ENCODE measurements at regions not wholly inside any gene's neighbourhood (a gene's known extent, or its start where the extent isn't known, plus 50 kb on each side); places are given as distances from the start of the nearest gene placed in this dataset.

DNA sequence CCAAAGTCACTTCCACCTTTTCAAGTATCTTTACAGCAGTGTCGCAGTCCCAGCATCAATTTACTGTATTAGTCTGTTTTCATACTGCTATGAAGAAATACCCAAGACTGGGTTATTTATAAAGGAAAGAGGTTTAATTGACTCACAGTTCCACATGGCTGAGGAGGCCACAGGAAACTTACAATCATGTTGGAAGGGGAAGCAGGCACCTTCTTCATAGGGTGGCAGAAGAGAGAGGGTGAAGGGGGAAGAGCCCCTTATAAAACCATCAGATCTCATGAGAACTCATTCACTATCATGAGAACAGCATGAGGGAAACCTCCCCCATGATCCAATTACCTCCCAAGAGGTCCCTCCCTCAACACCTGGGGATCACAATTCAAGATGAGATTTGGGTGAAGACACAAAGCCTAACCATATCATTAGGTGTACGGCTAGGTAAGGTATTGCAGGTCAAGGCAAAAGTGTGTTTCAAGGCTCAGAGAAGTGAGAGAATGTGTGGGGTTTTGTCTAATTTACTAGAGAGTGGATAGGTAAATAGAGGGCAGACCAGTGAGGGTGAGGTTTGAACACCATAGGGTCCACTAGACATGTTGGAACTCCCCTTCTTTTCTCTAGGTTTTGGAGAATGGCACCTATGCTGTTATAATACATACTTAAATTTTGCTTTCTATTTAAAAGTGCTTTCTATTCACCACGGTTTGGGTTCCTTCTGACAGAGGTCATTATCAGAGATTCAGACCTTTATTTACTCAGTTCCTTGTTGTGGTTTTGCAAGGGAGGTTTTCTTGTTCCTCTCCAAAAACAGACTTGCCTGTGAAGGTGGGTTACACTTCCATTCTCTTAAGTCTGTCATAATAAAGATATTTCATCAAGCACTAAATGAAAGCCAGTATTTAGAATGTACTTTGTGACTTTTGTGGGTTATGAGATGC is 186.6 kb downstream of the CPEB2 start:
- TF ChIP-seq, protein P1, sequence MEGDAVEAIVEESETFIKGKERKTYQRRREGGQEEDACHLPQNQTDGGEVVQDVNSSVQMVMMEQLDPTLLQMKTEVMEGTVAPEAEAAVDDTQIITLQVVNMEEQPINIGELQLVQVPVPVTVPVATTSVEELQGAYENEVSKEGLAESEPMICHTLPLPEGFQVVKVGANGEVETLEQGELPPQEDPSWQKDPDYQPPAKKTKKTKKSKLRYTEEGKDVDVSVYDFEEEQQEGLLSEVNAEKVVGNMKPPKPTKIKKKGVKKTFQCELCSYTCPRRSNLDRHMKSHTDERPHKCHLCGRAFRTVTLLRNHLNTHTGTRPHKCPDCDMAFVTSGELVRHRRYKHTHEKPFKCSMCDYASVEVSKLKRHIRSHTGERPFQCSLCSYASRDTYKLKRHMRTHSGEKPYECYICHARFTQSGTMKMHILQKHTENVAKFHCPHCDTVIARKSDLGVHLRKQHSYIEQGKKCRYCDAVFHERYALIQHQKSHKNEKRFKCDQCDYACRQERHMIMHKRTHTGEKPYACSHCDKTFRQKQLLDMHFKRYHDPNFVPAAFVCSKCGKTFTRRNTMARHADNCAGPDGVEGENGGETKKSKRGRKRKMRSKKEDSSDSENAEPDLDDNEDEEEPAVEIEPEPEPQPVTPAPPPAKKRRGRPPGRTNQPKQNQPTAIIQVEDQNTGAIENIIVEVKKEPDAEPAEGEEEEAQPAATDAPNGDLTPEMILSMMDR (IDR thresholded peaks at IDR 0.05; ENCODE audit: low read depth, low read length, poor library complexity, severe bottlenecking) = no peak
- no peak for TF ChIP-seq EZH2phosphoT487 (IDR thresholded peaks at IDR 0.05; ENCODE audit: borderline replicate concordance, low read length)
- no peak overlapping the region for H3K27ac ChIP-seq (ENCODE audit: low read depth, low read length)
- H3K27me3 ChIP-seq (ENCODE audit: control insufficient read depth, low read length) = no peaks in the 10 kb centered on the region
- H3K4me1 ChIP-seq (ENCODE audit: control insufficient read depth, low read length) = no peaks in the 10 kb centered on the region
- no peak overlapping the region for H3K4me2 ChIP-seq (ENCODE audit: low read length)
- H3K36me3 ChIP-seq (ENCODE audit: control insufficient read depth, low read length) = no peaks in the 10 kb centered on the region
- H3K9me3 ChIP-seq (ENCODE audit: control insufficient read depth, insufficient read depth, low read length) = no peaks in the 10 kb centered on the region
- no peaks in the 10 kb centered on the region for H3F3A ChIP-seq (ENCODE audit: control insufficient read depth, insufficient read depth)
- no peak overlapping the region for H3K4me3 ChIP-seq (ENCODE audit: low read length)
- H3K9me2 ChIP-seq (replicated peaks; ENCODE audit: control insufficient read depth, low read length) = no peaks in the 10 kb centered on the region; the same call in 1 of the 2 replicates
- H4K20me1 ChIP-seq (ENCODE audit: control insufficient read depth, insufficient read depth, low read depth, low read length) = no peaks in the 10 kb centered on the region
- H3K79me2 ChIP-seq (ENCODE audit: control insufficient read depth, low read length) = no peaks in the 10 kb centered on the region

GRCh38 chr4:15194520-15194919 is 192.2 kb downstream of the CPEB2 start:
- Histone ChIP-seq H3K79me2 (ENCODE audit: control insufficient read depth, low read length) (no peaks in the 10 kb centered on the region), H3K4me1 (ENCODE audit: control insufficient read depth, low read length) (no peaks in the 10 kb centered on the region), H3K27me3 (ENCODE audit: control insufficient read depth, low read length) (peaks cover 6% of the 10 kb centered on the region; the same call in 1 of the 2 replicates), H4K20me1 (ENCODE audit: control insufficient read depth, insufficient read depth, low read depth, low read length) (no peaks in the 10 kb centered on the region), H3K36me3 (ENCODE audit: control insufficient read depth, low read length) (no peaks in the 10 kb centered on the region), H3K9me3 (ENCODE audit: control insufficient read depth, insufficient read depth, low read length) (no peaks in the 10 kb centered on the region), H3K4me2 (ENCODE audit: low read length) (no peak overlapping the region), H3F3A (ENCODE audit: control insufficient read depth, insufficient read depth) (no peaks in the 10 kb centered on the region), H3K4me3 (ENCODE audit: low read length) (no peak overlapping the region), H3K9me2 (replicated peaks; ENCODE audit: control insufficient read depth, low read length) (no peaks in the 10 kb centered on the region; the same call in 1 of the 2 replicates), H3K27ac (ENCODE audit: low read depth, low read length) (no peak overlapping the region)
- TF ChIP-seq, protein P1 (IDR thresholded peaks at IDR 0.05; ENCODE audit: low read depth, low read length, poor library complexity, severe bottlenecking) = no peak
- TF ChIP-seq EZH2phosphoT487 (IDR thresholded peaks at IDR 0.05; ENCODE audit: borderline replicate concordance, low read length) = no peak

- no peaks in the 10 kb centered on the region for H3K9me3 ChIP-seq (ENCODE audit: control insufficient read depth, insufficient read depth, low read length)
- H3K4me3 ChIP-seq (ENCODE audit: low read length) = no peak overlapping the region
- no peak overlapping the region for H3K4me2 ChIP-seq (ENCODE audit: low read length)
- no peaks in the 10 kb centered on the region for H3F3A ChIP-seq (ENCODE audit: control insufficient read depth, insufficient read depth)
- TF ChIP-seq, protein P1 (IDR thresholded peaks at IDR 0.05; ENCODE audit: low read depth, low read length, poor library complexity, severe bottlenecking) = no peak
- TF ChIP-seq EZH2phosphoT487 (IDR thresholded peaks at IDR 0.05; ENCODE audit: borderline replicate concordance, low read length) = no peak
- no peaks in the 10 kb centered on the region for H4K20me1 ChIP-seq (ENCODE audit: control insufficient read depth, insufficient read depth, low read depth, low read length)
- H3K9me2 ChIP-seq (replicated peaks; ENCODE audit: control insufficient read depth, low read length) = no peaks in the 10 kb centered on the region; the same call in 1 of the 2 replicates
- H3K36me3 ChIP-seq (ENCODE audit: control insufficient read depth, low read length) = no peaks in the 10 kb centered on the region
- no peaks in the 10 kb centered on the region for H3K4me1 ChIP-seq (ENCODE audit: control insufficient read depth, low read length)
- H3K79me2 ChIP-seq (ENCODE audit: control insufficient read depth, low read length) = no peaks in the 10 kb centered on the region
- peaks cover 6% of the 10 kb centered on the region; the same call in 1 of the 2 replicates for H3K27me3 ChIP-seq (ENCODE audit: control insufficient read depth, low read length)
- H3K27ac ChIP-seq (ENCODE audit: low read depth, low read length) = no peak overlapping the region
These were observed 194.7 kb downstream of the CPEB2 start for GRCh38 chr4:15197005-15197404.

All from DOHH2 (cell line).